Activated T-cell treated with anti-CD3 and anti-CD28 coated beads, Interleukin-2, amount 50 U/mL, for 4 hours (primary cell): ENCODE measurements at regions not wholly inside any gene's neighbourhood (a gene's known extent, or its start where the extent isn't known, plus 50 kb on each side); places are given as distances from the start of the nearest gene placed in this dataset.
"Not testable (repeated sequence)": the region's sequence is repeated elsewhere in the genome, so short reads cannot be mapped to it uniquely, and the experiment has no call there.

ENCODE experiments used
- ATAC-seq, 2 donors: fragments of 200-7000 bp; cut with Tn5 transposase; one replicate each; pipeline ENCODE4 v1.10.0; 2021
- DNase-seq: peaks from one replicate; pipeline ENCODE4 v3.0.0-alpha.2; 2020
- H3K27me3 Mint-ChIP-seq: one replicate; pipeline ENCODE4 v1.8.0; 2021; ENCODE audit warnings: low read depth, mixed read lengths
- H3K36me3 Mint-ChIP-seq: one replicate; pipeline ENCODE4 v1.8.0; 2022; ENCODE audit warnings: mixed read lengths; ENCODE audit not compliant: insufficient read depth
- H3K4me1 Mint-ChIP-seq: one replicate; pipeline ENCODE4 v1.8.0; 2021; ENCODE audit warnings: low read depth, mixed read lengths
- H3K4me3 Mint-ChIP-seq: one replicate; pipeline ENCODE4 v1.8.0; 2021; ENCODE audit warnings: mild to moderate bottlenecking, moderate library complexity, mixed read lengths
- H3K9me3 Mint-ChIP-seq: one replicate; pipeline ENCODE4 v1.8.0; 2021; ENCODE audit warnings: mixed read lengths

DNA sequence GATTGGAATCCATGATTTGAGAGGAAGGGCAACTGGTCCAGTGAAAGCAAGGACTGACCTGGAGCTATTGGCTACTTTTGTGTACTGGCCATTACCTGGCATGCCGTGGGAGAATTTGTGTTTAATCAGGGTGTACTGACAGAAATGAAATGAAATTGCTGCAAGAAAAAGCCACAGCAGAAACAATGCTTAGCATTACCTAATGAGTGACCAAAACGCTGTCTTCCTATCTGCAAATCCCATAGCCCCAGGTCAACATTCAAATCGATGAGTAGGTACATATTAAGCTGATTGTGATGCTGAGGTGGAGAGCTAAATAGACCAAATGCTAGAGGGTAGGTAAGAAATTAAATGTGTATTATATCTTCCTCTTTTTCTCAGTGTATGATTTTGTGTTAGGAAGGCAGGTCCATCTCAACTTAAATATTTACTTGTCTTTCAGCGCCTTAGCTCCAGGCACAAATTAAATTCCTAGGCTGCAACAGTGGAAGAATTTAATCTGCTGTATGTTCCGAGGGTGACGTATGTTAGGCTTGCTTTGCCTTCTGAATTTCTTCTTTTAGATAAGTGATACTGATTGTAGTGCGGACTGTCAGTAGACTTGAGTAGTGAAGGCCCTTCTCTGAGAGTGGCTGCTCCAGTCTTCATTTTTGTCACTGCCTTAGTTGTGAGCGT is 331.1 kb downstream of the SV2B start:
- DNase-seq = no peak
- Mint-ChIP-seq H3K4me1 (peaks cover 4% of the 10 kb centered on the region), H3K27me3 (no peaks in the 10 kb centered on the region), H3K9me3 (no peaks in the 10 kb centered on the region), H3K36me3 (no peaks in the 10 kb centered on the region), H3K4me3 (no peak overlapping the region)
- no peak for ATAC-seq

DNA sequence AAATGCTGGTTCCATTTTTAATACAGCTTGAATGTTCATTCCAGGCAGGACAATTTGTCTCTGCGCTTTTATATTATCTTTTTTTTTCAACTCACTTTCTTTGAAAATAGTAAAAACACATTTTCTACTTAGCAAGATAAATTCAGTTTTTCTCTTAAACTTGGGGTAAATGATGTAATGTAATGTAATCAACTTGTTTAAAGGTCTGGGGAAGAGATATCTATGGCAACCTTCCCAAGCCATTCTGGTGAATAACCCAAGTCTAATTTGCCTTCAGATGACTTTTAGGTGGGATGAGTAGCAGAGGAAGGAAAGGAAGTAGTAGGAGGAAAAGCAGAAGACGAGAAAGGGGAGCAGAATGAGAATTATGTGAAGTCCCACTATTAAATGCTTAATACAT is 335.1 kb downstream of the SV2B start:
- no peaks in the 10 kb centered on the region for H3K4me1 Mint-ChIP-seq
- H3K36me3 Mint-ChIP-seq = no peaks in the 10 kb centered on the region
- H3K9me3 Mint-ChIP-seq = peaks cover under 1% of the 10 kb centered on the region
- H3K27me3 Mint-ChIP-seq = no peaks in the 10 kb centered on the region
- no peak for DNase-seq
- no peak for ATAC-seq
- no peak overlapping the region for H3K4me3 Mint-ChIP-seq

GRCh38 chr15:91444656-91445055 is 344.6 kb downstream of the SV2B start:
- Mint-ChIP-seq H3K27me3 (no peaks in the 10 kb centered on the region), H3K4me3 (no peak overlapping the region), H3K9me3 (peaks cover 11% of the 10 kb centered on the region), H3K36me3 (no peaks in the 10 kb centered on the region), H3K4me1 (peaks cover 8% of the 10 kb centered on the region)
- DNase-seq = no peak
- no peak for ATAC-seq

- DNase-seq (no peak), ATAC-seq (no peak)
- Mint-ChIP-seq H3K27me3 (no peaks in the 10 kb centered on the region), H3K4me3 (no peak overlapping the region), H3K9me3 (peaks cover 5% of the 10 kb centered on the region), H3K4me1 (peaks cover 8% of the 10 kb centered on the region), H3K36me3 (no peaks in the 10 kb centered on the region)
These were observed 345.7 kb downstream of the SV2B start for GRCh38 chr15:91445695-91446228.

DNA sequence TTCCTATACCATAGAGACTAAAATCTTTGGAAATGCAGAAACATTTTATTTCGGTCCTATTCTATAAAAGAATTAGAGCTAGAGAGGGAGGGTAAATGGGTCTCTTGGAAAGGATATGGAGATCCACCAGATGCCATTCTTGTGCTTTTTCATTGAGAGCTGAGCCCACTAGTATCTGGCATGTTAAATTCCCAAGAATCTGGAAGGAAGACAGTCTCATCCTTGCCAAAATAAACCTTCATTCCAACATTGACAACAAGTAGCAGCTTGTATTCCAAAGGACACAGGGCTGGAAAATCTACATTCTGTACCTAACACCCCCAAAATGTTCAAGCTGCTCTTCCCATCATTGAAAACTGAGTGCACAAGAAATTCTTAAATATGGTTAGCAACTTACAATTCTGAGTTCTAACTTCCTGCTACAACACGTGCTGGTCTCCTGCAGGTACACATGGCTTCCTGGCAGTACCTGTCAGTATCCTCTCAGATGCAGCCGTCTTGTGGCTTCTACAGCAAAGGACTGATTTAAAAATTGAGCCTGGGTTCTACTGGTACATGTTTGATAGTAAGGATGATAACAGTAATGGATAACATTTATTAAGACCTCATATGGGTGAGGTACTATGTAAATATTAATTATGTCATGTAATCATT is 348.1 kb downstream of the SV2B start:
- H3K4me3 Mint-ChIP-seq = no peak overlapping the region
- H3K4me1 Mint-ChIP-seq = peaks cover 19% of the 10 kb centered on the region
- peaks cover 12% of the 10 kb centered on the region for H3K9me3 Mint-ChIP-seq
- ATAC-seq (no peak), DNase-seq (no peak)
- H3K27me3 Mint-ChIP-seq = no peaks in the 10 kb centered on the region
- H3K36me3 Mint-ChIP-seq = no peaks in the 10 kb centered on the region

DNA sequence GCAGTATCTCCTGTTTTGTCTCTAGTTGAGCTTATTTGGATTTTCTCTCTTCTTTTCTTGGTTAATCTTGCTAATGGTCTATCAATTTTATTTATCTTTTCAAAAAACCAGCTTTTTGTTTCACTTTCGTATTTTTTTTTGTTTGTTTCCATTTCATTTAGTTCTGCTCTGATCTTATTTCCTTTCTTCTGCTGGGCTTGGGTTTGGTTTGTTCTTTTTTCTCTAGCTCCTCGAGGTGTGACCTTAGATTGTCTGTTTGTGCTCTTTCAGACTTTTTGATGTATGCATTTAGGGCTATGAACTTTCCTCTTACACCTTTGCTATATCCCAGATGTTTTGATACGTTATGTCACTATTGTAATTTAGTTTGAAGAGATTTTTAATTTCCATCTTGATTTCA is 353.3 kb downstream of the SV2B start:
- not testable (repeated sequence) for DNase-seq, H3K36me3 Mint-ChIP-seq, ATAC-seq, H3K27me3 Mint-ChIP-seq
- Mint-ChIP-seq H3K9me3 (peaks cover 25% of the 10 kb centered on the region), H3K4me3 (peak overlapping the region; percentile 12), H3K4me1 (peaks cover 32% of the 10 kb centered on the region)

DNA sequence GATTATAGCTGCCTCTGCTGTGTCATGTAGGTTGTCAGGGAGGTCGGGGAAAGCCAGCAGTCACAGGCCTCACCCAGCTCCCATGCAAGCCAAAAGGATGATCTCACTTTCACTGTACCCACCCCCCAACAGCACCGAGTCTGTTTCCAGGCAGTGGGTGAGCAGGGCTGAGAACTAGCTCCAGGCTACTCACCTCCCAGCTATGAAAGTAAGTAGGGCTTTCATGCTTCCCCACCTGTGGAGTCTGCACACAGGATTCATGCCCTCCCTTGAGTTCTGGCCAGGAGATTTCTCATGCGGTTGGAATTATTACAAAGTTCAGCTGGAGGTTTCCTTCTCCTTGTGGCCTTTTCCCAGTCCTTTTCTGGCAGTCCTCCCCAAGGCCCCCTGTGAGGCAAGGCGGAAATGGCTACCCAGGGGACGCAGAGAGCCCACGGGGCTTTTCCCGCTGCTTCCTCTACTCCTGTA is 356.2 kb downstream of the SV2B start:
- Mint-ChIP-seq H3K4me1 (peaks cover 30% of the 10 kb centered on the region), H3K36me3 (no peaks in the 10 kb centered on the region), H3K27me3 (no peaks in the 10 kb centered on the region), H3K4me3 (no peak overlapping the region), H3K9me3 (peaks cover 21% of the 10 kb centered on the region)
- no peak for ATAC-seq
- DNase-seq = no peak

GRCh38 chr15:91456921-91457320 is 356.9 kb downstream of the SV2B start:
- peaks cover 30% of the 10 kb centered on the region for H3K4me1 Mint-ChIP-seq
- H3K4me3 Mint-ChIP-seq = no peak overlapping the region
- ATAC-seq (no peak), DNase-seq (no peak)
- no peaks in the 10 kb centered on the region for H3K36me3 Mint-ChIP-seq
- H3K27me3 Mint-ChIP-seq = no peaks in the 10 kb centered on the region
- peaks cover 17% of the 10 kb centered on the region for H3K9me3 Mint-ChIP-seq

GRCh38 chr15:91461377-91461776 is 361.3 kb downstream of the SV2B start:
- DNase-seq (no peak), ATAC-seq (no peak)
- Mint-ChIP-seq H3K9me3 (no peaks in the 10 kb centered on the region), H3K27me3 (no peaks in the 10 kb centered on the region), H3K4me3 (no peak overlapping the region), H3K4me1 (no peaks in the 10 kb centered on the region), H3K36me3 (no peaks in the 10 kb centered on the region)

DNA sequence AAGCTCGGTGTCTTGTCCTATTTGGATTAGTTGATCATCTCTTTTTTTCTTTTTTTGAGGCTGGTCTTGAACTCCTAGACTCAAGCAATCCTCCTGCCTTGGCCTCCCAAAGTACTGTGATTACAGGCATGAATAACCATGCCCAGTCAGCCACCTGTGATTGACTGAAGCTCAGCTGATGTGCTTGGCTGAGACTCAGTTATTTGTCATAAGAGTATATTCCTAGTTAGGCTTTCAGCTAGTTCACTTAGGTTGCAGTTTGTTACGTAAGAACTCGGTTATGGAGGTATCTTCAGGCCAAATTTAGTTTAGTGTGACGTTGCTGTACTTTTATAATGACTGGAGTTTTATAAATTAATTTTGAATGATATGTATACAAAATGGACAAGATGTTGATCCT is 365.0 kb downstream of the SV2B start:
- Mint-ChIP-seq H3K4me3 (no peak overlapping the region), H3K36me3 (no peaks in the 10 kb centered on the region), H3K4me1 (peaks cover 24% of the 10 kb centered on the region), H3K9me3 (no peaks in the 10 kb centered on the region), H3K27me3 (no peaks in the 10 kb centered on the region)
- no peak for DNase-seq
- ATAC-seq = no peak

DNA sequence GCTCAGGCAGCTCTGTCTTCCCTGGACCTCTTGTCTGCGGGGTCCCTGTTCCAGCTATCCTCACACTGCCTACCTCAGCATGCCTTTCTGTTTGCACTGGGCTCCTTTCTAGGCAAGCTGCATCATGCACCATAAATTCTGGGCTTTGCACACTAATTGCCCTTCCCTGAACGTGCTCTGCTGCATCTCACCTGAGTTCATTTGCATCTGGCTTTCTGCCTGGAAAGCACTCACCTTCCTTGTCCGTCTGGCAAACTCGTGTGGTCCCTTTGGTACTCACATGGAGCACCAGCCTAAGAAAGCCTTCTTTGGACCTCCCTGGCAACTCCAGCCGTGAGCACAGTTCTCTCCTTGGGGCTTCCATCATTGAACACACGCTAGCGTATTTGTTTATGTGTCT is 365.6 kb downstream of the SV2B start:
- DNase-seq (no peak), ATAC-seq (no peak)
- no peaks in the 10 kb centered on the region for H3K36me3 Mint-ChIP-seq
- H3K27me3 Mint-ChIP-seq = no peaks in the 10 kb centered on the region
- no peak overlapping the region for H3K4me3 Mint-ChIP-seq
- H3K9me3 Mint-ChIP-seq = no peaks in the 10 kb centered on the region
- peaks cover 30% of the 10 kb centered on the region for H3K4me1 Mint-ChIP-seq

GRCh38 chr15:91468871-91469580 is 369.0 kb downstream of the SV2B start:
- Mint-ChIP-seq H3K27me3 (no peaks in the 10 kb centered on the region), H3K4me3 (no peak overlapping the region), H3K4me1 (peaks cover 54% of the 10 kb centered on the region), H3K36me3 (no peaks in the 10 kb centered on the region), H3K9me3 (peaks cover 6% of the 10 kb centered on the region)
- ATAC-seq (peak; percentile 8 to 33), DNase-seq (no peak)

DNA sequence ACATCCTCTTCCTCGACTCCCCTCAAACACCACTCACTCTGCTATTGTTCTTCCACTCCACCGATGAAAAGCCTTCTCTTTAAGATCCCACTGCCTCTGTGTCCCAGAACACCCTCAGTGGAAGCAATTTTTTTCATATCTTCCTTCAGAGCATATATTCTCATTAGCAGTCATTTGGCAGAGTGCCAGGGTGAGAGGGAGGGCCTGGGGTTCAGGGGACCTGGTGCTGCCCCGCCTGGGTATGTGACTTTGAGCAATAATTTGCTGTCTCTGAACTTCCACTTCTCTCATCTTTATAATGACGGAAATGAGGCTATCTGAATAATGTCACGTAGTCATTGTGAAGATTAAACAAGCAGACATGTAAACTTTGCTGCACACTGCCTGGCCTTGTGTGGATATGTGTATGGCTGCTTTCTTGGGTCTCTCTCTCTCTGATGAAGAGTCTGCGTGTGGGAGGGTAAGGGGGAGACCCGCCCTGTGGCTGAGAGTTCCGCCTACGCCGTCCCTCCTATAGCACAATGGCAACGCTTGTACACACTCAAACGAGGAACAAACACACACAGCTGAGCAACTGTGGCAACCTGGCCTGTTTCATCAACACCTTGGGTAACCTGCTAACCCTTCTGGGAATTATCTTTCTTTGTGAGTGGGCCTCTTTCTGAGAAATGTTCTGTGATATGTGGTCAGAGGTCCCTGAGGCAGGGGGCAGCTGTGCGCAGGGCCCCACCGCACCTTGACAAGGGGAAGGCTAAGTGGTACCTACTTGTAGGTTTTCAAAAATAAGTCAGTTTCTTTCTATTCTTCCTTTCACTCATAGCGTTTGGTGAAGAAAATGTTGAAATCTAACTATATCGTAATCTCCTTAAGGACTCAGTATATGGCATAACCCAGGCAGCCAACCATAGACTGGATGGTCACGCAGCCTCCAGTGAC is 369.8 kb downstream of the SV2B start:
- DNase-seq (peak; percentile 32), ATAC-seq (peak; percentile 69 to 74)
- Mint-ChIP-seq H3K36me3 (no peaks in the 10 kb centered on the region), H3K4me1 (peaks cover 58% of the 10 kb centered on the region), H3K9me3 (peaks cover 6% of the 10 kb centered on the region), H3K27me3 (no peaks in the 10 kb centered on the region), H3K4me3 (peak overlapping the region; percentile 2)

- no peak for DNase-seq
- H3K4me3 Mint-ChIP-seq = no peak overlapping the region
- ATAC-seq = no peak
- no peaks in the 10 kb centered on the region for H3K36me3 Mint-ChIP-seq
- H3K27me3 Mint-ChIP-seq = no peaks in the 10 kb centered on the region
- peaks cover 6% of the 10 kb centered on the region for H3K9me3 Mint-ChIP-seq
- H3K4me1 Mint-ChIP-seq = peaks cover 61% of the 10 kb centered on the region
These were observed 371.4 kb downstream of the SV2B start for GRCh38 chr15:91471468-91471867.
